Pulmonary artery endothelial cell (primary cell): ENCODE measurements at regions not wholly inside any gene's neighbourhood (a gene's known extent, or its start where the extent isn't known, plus 50 kb on each side); places are given as distances from the start of the nearest gene placed in this dataset.

Experiments used
- DNase-seq: peaks from one replicate; pipeline ENCODE4 v3.0.0-alpha.2; 2011; ENCODE audit warnings: low read depth, low spot score

GRCh38 chr2:177155631-177156030 lies 57.0 kb upstream of the HNRNPA3 start:
- no peak for DNase-seq

GRCh38 chr2:177161741-177162460 lies 50.7 kb upstream of the HNRNPA3 start:
- DNase-seq: no peak
